Neural cell (in vitro differentiated cells): ENCODE measurements at regions not wholly inside any gene's neighbourhood (a gene's known extent, or its start where the extent isn't known, plus 50 kb on each side); places are given as distances from the start of the nearest gene placed in this dataset.

Experiments
- H2AFZ ChIP-seq: fragments of 200-600, 300-800 bp; sonication (generic), shearing (Covaris generic); 2 replicates; pipeline ENCODE4 v1.6.0; 2014; ENCODE audit warnings: low read depth, mild to moderate bottlenecking, antibody characterized with exemption, low read length, moderate library complexity
- H3F3A ChIP-seq: fragments of 200-600 bp; shearing (Covaris generic); 2 replicates; pipeline ENCODE4 v1.6.1; 2016; ENCODE audit warnings: mild to moderate bottlenecking, moderate library complexity, mixed read lengths, antibody characterized with exemption, low read length; ENCODE audit not compliant: insufficient read depth, poor library complexity, severe bottlenecking
- H3K27ac ChIP-seq: fragments of 200-600, 300-800 bp; sonication (generic), shearing (Covaris generic); 2 replicates; pipeline ENCODE4 v1.5.1; 2014; ENCODE audit warnings: mild to moderate bottlenecking, low read length, moderate library complexity
- H3K27me3 ChIP-seq: fragments of 300-800, 200-600 bp; sonication (generic), shearing (Covaris generic); 2 replicates; pipeline ENCODE4 v1.6.0; 2014; ENCODE audit warnings: mild to moderate bottlenecking, low read depth, low read length, moderate library complexity; ENCODE audit not compliant: insufficient read depth
- H3K36me3 ChIP-seq: fragments of 300-800, 200-600 bp; sonication (generic), shearing (Covaris generic); 2 replicates; pipeline ENCODE4 v1.5.1; 2014; ENCODE audit warnings: mild to moderate bottlenecking, antibody characterized with exemption, low read length, moderate library complexity; ENCODE audit not compliant: insufficient read depth
- H3K4me2 ChIP-seq: fragments of 300-800, 200-600 bp; sonication (generic), shearing (Covaris generic); 2 replicates; pipeline ENCODE4 v1.6.0; 2014; ENCODE audit warnings: mild to moderate bottlenecking, low read length
- H3K4me3 ChIP-seq: fragments of 300-800, 200-600 bp; sonication (generic), shearing (Covaris generic); 2 replicates; pipeline ENCODE4 v1.5.1; 2014; ENCODE audit warnings: mild to moderate bottlenecking, low read length, moderate library complexity
- H3K79me2 ChIP-seq: fragments of 200-600 bp; shearing (Covaris generic); replicated peaks from 2 replicates; pipeline ENCODE4 v1.6.0; 2014; ENCODE audit warnings: mild to moderate bottlenecking, low read length, moderate library complexity; ENCODE audit not compliant: insufficient read depth
- H3K9ac ChIP-seq: fragments of 300-800, 200-600 bp; sonication (generic), shearing (Covaris generic); 2 replicates; pipeline ENCODE4 v1.6.1; 2016; ENCODE audit warnings: mild to moderate bottlenecking, low read length, mixed read lengths
- H3K9me2 ChIP-seq: fragments of 200-600 bp; shearing (Covaris generic); 2 replicates; pipeline ENCODE4 v1.6.1; 2016; ENCODE audit warnings: mild to moderate bottlenecking, low read length, mixed read lengths; ENCODE audit not compliant: insufficient read depth
- H3K9me3 ChIP-seq: fragments of 200-600, 300-800 bp; sonication (generic), shearing (Covaris generic); 2 replicates; pipeline ENCODE4 v1.6.1; 2016; ENCODE audit warnings: mild to moderate bottlenecking, mixed run types, low read length, moderate library complexity, mixed read lengths
- H4K20me1 ChIP-seq: fragments of 200-600 bp; shearing (Covaris generic); 2 replicates; pipeline ENCODE4 v1.6.1; 2016; ENCODE audit warnings: mild to moderate bottlenecking, mixed run types; ENCODE audit not compliant: insufficient read depth
- CTCF ChIP-seq: fragments of 450-650 bp; IDR thresholded peaks from 2 replicates; pipeline ENCODE4 v1.5.1; 2014; ENCODE audit warnings: antibody characterized with exemption, mild to moderate bottlenecking, moderate library complexity; ENCODE audit not compliant: poor library complexity, severe bottlenecking
- EP300 ChIP-seq: fragments of 450-650 bp; conservative IDR thresholded peaks from 2 replicates; pipeline ENCODE4 v1.6.1; 2014; ENCODE audit warnings: antibody characterized with exemption, mild to moderate bottlenecking, moderate library complexity; ENCODE audit not compliant: poor library complexity, severe bottlenecking
- EZH2 ChIP-seq: fragments of 200-600, 300-800 bp; shearing (Covaris generic), sonication (generic); IDR thresholded peaks from 2 replicates; pipeline ENCODE4 v1.6.1; 2014; ENCODE audit warnings: antibody characterized with exemption, low read length, borderline replicate concordance, mild to moderate bottlenecking; ENCODE audit not compliant: insufficient read depth, poor library complexity, severe bottlenecking
- MXI1 ChIP-seq: fragments of 450-650 bp; conservative IDR thresholded peaks from 2 replicates; pipeline ENCODE4 v1.6.1; 2014; ENCODE audit warnings: antibody characterized with exemption, mild to moderate bottlenecking; ENCODE audit not compliant: poor library complexity, severe bottlenecking
- POLR2AphosphoS5 ChIP-seq: IDR thresholded peaks from 2 replicates; pipeline ENCODE4 v1.6.1; 2012
- RAD21 ChIP-seq: fragments of 450-650 bp; conservative IDR thresholded peaks from 2 replicates; pipeline ENCODE4 v1.6.1; 2014; ENCODE audit warnings: antibody characterized with exemption, mild to moderate bottlenecking, moderate library complexity
- REST ChIP-seq: IDR thresholded peaks from 2 replicates; pipeline ENCODE4 v1.6.1; 2012; ENCODE audit warnings: borderline replicate concordance
- SMC3 ChIP-seq: fragments of 450-650 bp; conservative IDR thresholded peaks from 2 replicates; pipeline ENCODE4 v1.6.1; 2014; ENCODE audit warnings: antibody characterized with exemption, mild to moderate bottlenecking, moderate library complexity; ENCODE audit not compliant: poor library complexity
- TAF1 ChIP-seq: IDR thresholded peaks from 2 replicates; pipeline ENCODE4 v1.6.1; 2012; ENCODE audit warnings: low read depth

- H4K20me1 ChIP-seq, result no peaks in the 10 kb centered on the region
- H3K9me2 ChIP-seq, result no peaks in the 10 kb centered on the region
- H3K4me2 ChIP-seq, result no peak overlapping the region
- no peaks in the 10 kb centered on the region for H3K36me3 ChIP-seq
- no peak overlapping the region for H2AFZ ChIP-seq
- no peak overlapping the region for H3K4me3 ChIP-seq
- H3F3A ChIP-seq, result no peaks in the 10 kb centered on the region
- no peaks in the 10 kb centered on the region for H3K9me3 ChIP-seq
- no peaks in the 10 kb centered on the region for H3K27me3 ChIP-seq
- TF ChIP-seq MXI1 (no peak), EP300 (no peak), CTCF (no peak), POLR2AphosphoS5 (no peak), REST (no peak), SMC3 (no peak), RAD21 (no peak), TAF1 (no peak), EZH2 (no peak)
- no peak overlapping the region for H3K9ac ChIP-seq
- no peaks in the 10 kb centered on the region for H3K79me2 ChIP-seq
- H3K27ac ChIP-seq, result no peak overlapping the region
These were observed 60.1 kb upstream of the GTSF1L start for GRCh38 chr20:43786885-43787284.

GRCh38 chr20:43781215-43781614, 54.4 kb upstream of the GTSF1L start:
- peaks cover 10% of the 10 kb centered on the region for H3K9me3 ChIP-seq
- no peaks in the 10 kb centered on the region for H3K79me2 ChIP-seq
- H3K9me2 ChIP-seq, result no peaks in the 10 kb centered on the region
- no peaks in the 10 kb centered on the region for H4K20me1 ChIP-seq
- no peak overlapping the region for H3K4me3 ChIP-seq
- H3K36me3 ChIP-seq, result no peaks in the 10 kb centered on the region
- H3F3A ChIP-seq, result no peaks in the 10 kb centered on the region
- no peak overlapping the region for H3K27ac ChIP-seq
- no peak overlapping the region for H3K9ac ChIP-seq
- no peak overlapping the region for H3K4me2 ChIP-seq
- H2AFZ ChIP-seq, result no peak overlapping the region
- H3K27me3 ChIP-seq, result no peaks in the 10 kb centered on the region
- TF ChIP-seq TAF1 (no peak), MXI1 (no peak), RAD21 (no peak), EZH2 (no peak), SMC3 (no peak), CTCF (no peak), EP300 (no peak), POLR2AphosphoS5 (no peak), REST (no peak)
